NT2/D1 (cell line): ENCODE measurements at regions not wholly inside any gene's neighbourhood (a gene's known extent, or its start where the extent isn't known, plus 50 kb on each side); places are given as distances from the start of the nearest gene placed in this dataset.

Experiments
- DNase-seq: peaks from one replicate; pipeline ENCODE4 v3.0.0-alpha.2; 2011; ENCODE audit warnings: low read depth, low spot score
- H3K27me3 ChIP-seq: 2 replicates; pipeline ENCODE4 v1.6.0; 2011; ENCODE audit warnings: mild to moderate bottlenecking; ENCODE audit not compliant: insufficient read length, insufficient read depth
- H3K36me3 ChIP-seq: 2 replicates; pipeline ENCODE4 v1.6.1; 2011; ENCODE audit warnings: mild to moderate bottlenecking, low read length, mixed read lengths; ENCODE audit not compliant: insufficient read depth, insufficient read length
- H3K4me1 ChIP-seq: 2 replicates; pipeline ENCODE4 v1.5.1; 2011; ENCODE audit not compliant: insufficient read depth, insufficient read length
- H3K4me3 ChIP-seq: 2 replicates; pipeline ENCODE4 v1.5.1; 2011; ENCODE audit warnings: low read depth; ENCODE audit not compliant: insufficient read length
- H3K9ac ChIP-seq: 2 replicates; pipeline ENCODE4 v1.6.0; 2011; ENCODE audit warnings: low read depth; ENCODE audit not compliant: insufficient read length
- H3K9me3 ChIP-seq: 2 replicates; pipeline ENCODE4 v1.5.1; 2011; ENCODE audit warnings: mild to moderate bottlenecking, low read length; ENCODE audit not compliant: insufficient read depth
- SUZ12 ChIP-seq: IDR thresholded peaks from 2 replicates; pipeline ENCODE4 v1.6.1; 2011; ENCODE audit not compliant: insufficient read length, insufficient read depth; ENCODE audit errors: extremely low read depth
- YY1 ChIP-seq: IDR thresholded peaks from 2 replicates; pipeline ENCODE4 v1.6.1; 2011; ENCODE audit not compliant: insufficient read length, insufficient read depth
- ZNF274 ChIP-seq: IDR thresholded peaks from 2 replicates; pipeline ENCODE4 v1.6.1; 2011; ENCODE audit warnings: mild to moderate bottlenecking, low read depth, low read length

GRCh38 chr7:69360913-69361312, 237.4 kb upstream of the AUTS2 start:
- no peaks in the 10 kb centered on the region for H3K36me3 ChIP-seq
- no peak for DNase-seq
- peaks cover 3% of the 10 kb centered on the region for H3K27me3 ChIP-seq
- no peak overlapping the region for H3K9ac ChIP-seq
- no peaks in the 10 kb centered on the region for H3K9me3 ChIP-seq
- no peaks in the 10 kb centered on the region for H3K4me1 ChIP-seq
- TF ChIP-seq ZNF274 (no peak), SUZ12 (no peak), YY1 (no peak)
- H3K4me3 ChIP-seq = no peak overlapping the region

- no peaks in the 10 kb centered on the region for H3K9me3 ChIP-seq
- H3K27me3 ChIP-seq = peaks cover 6% of the 10 kb centered on the region
- H3K36me3 ChIP-seq = no peaks in the 10 kb centered on the region
- DNase-seq = no peak
- H3K4me3 ChIP-seq = no peak overlapping the region
- TF ChIP-seq YY1 (no peak), ZNF274 (no peak), SUZ12 (no peak)
- H3K9ac ChIP-seq = no peak overlapping the region
- H3K4me1 ChIP-seq = no peaks in the 10 kb centered on the region
Measured at GRCh38 chr7:69363136-69363535, 235.1 kb upstream of the AUTS2 start.

- peaks cover 3% of the 10 kb centered on the region for H3K27me3 ChIP-seq
- no peak overlapping the region for H3K4me3 ChIP-seq
- H3K36me3 ChIP-seq = no peaks in the 10 kb centered on the region
- no peak for DNase-seq
- H3K4me1 ChIP-seq = no peaks in the 10 kb centered on the region
- no peak for TF ChIP-seq ZNF274
- TF ChIP-seq YY1 = no peak
- TF ChIP-seq SUZ12 = no peak
- no peaks in the 10 kb centered on the region for H3K9me3 ChIP-seq
- no peak overlapping the region for H3K9ac ChIP-seq
Measured at GRCh38 chr7:69364813-69365643, 233.2 kb upstream of the AUTS2 start.

DNA sequence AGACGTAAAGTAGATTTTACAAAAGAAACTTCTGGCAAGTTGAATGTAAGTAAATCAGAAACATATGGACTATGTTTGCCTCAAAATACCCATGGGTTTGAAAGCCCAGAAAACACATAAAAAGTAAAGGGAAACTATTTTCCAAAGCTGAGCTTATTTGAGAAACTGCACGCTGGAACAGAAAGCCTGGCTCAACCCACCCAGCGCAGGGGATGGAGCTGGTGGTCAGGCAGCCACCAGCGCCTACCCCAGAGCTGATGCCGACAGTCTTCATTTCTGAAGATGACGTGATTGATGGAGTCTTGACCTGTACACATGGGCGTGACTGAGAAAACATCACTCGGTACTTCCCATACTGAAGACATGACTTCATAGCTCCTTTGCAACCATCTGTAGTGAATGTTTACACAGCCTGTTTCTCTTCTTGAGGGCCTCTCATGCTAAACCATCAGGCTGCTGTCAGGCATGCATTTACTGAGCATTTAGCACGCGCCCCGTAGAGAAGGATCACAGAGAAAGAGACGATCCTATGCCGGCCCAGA, 232.6 kb upstream of the AUTS2 start:
- H3K4me3 ChIP-seq = no peak overlapping the region
- H3K4me1 ChIP-seq = no peaks in the 10 kb centered on the region
- H3K9ac ChIP-seq = no peak overlapping the region
- peaks cover 3% of the 10 kb centered on the region for H3K27me3 ChIP-seq
- no peak for DNase-seq
- no peaks in the 10 kb centered on the region for H3K9me3 ChIP-seq
- no peaks in the 10 kb centered on the region for H3K36me3 ChIP-seq
- TF ChIP-seq SUZ12 (no peak), YY1 (no peak), ZNF274 (no peak)

GRCh38 chr7:69367780-69368179, 230.5 kb upstream of the AUTS2 start:
- no peak for DNase-seq
- no peaks in the 10 kb centered on the region for H3K36me3 ChIP-seq
- H3K4me3 ChIP-seq = no peak overlapping the region

DNA sequence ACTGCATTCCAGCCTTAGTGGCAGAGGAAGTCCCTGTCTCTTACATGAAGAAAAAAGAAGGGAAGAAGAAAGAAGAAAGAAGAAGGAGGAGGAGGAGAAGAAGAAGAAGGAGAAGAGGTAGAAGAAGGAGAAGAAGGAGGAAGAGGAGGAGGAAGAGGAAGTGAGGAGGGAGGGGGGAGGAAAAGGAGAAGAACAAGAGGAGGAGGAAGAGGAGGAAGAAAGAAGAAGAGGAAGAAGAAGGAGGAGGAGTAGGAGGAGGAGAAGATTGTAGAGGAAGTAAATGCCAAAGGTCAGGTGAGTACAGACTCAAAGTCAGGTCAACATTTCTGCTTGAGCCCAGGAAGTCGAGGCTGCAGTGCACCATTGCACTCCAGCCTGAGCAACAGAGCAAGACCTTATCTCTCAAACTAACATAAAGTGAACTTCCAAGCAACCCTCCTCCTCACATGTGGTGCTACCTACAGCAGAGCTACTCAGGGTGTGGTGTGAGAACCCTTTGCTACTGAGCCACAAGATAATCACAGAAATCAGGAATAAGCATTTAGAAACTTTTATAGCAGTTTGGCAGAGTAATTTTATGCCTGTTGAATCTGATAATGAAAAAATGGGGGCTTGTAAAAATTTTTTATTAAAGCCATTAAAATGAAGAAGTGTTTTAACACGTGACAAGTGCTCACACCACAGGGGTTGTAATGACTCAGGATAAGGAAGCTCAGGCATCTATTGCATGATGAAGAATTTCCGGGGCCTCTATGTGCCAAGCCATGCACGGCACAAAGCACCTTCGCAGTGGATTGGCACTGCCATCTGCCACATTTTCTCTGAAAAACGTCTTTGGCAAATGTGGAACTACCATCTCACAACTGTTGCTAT, 224.9 kb upstream of the AUTS2 start:
- DNase-seq = no peak
- no peaks in the 10 kb centered on the region for H3K36me3 ChIP-seq
- no peaks in the 10 kb centered on the region for H3K9me3 ChIP-seq
- no peak for TF ChIP-seq YY1
- no peak for TF ChIP-seq ZNF274
- no peak for TF ChIP-seq SUZ12
- no peak overlapping the region for H3K4me3 ChIP-seq
- H3K27me3 ChIP-seq = peaks cover 2% of the 10 kb centered on the region
- H3K4me1 ChIP-seq = no peaks in the 10 kb centered on the region
- H3K9ac ChIP-seq = no peak overlapping the region

More at GRCh38 chr7:69367780-69368179, 230.5 kb upstream of the AUTS2 start:
- no peaks in the 10 kb centered on the region for H3K9me3 ChIP-seq
- H3K9ac ChIP-seq = no peak overlapping the region
- TF ChIP-seq ZNF274 (no peak), YY1 (no peak), SUZ12 (no peak)
- peaks cover 3% of the 10 kb centered on the region for H3K27me3 ChIP-seq
- no peaks in the 10 kb centered on the region for H3K4me1 ChIP-seq

GRCh38 chr7:69374044-69374425, 224.2 kb upstream of the AUTS2 start:
- Histone ChIP-seq H3K9ac (no peak overlapping the region), H3K36me3 (no peaks in the 10 kb centered on the region), H3K27me3 (peaks cover 2% of the 10 kb centered on the region), H3K4me3 (no peak overlapping the region), H3K4me1 (no peaks in the 10 kb centered on the region), H3K9me3 (no peaks in the 10 kb centered on the region)
- no peak for DNase-seq
- TF ChIP-seq SUZ12 = no peak
- TF ChIP-seq ZNF274 = no peak
- TF ChIP-seq YY1 = no peak
